NCI-H510A (cell line): ENCODE measurements at regions not wholly inside any gene's neighbourhood (a gene's known extent, or its start where the extent isn't known, plus 50 kb on each side); places are given as distances from the start of the nearest gene placed in this dataset.

Source experiments
- DNase-seq: peaks from one replicate; lab custom pipeline; 2025; lab: John Stamatoyannopoulos, UW

DNA sequence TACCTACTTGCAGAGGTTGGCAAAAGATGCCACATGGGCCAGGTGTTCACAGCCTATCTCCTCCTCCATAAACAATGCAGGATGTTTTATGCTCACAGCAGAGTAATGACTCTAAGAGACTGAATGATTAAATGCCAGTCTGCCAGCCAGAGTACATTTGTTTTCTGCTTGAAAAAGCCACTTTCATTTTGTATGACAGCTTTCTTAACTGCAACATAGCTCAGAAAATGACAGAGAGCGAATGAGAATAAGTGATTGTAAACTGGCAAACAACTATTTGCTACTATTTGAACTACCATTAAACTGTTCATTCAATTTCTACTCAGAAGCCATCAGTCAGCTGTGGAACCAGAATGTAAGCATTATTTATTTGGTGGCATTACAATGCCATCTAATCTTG lies 50.6 kb upstream of the DCC start:
- no peak for DNase-seq
